ENCODE measurements at regions not wholly inside any gene's neighbourhood (a gene's known extent, or its start where the extent isn't known, plus 50 kb on each side); places are given as distances from the start of the nearest gene placed in this dataset.
A peak's percentile ranks its signal among the peaks of the same experiment; 100 is the strongest.
"Not testable (repeated sequence)": the region's sequence is repeated elsewhere in the genome, so short reads cannot be mapped to it uniquely, and the experiment has no call there.

DNA sequence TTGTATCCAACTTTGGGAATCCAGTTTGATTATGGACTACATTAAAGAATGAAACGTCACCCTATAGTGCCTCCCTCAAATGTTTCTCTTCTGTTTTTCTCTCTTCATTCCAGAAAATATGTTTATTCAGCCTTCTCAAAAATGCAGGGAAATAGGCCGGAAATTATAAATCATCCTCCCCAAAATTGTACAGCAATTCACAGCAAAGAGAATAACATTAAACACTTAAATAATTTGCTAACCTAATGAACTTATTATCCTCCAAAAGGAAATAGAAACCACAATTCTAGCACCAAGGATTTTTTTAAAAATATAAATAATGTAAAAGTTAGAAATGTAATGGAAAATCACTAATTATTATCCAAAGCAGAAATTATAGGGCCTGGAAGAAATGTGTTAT is 115.9 kb upstream of the CCNG1 start:
- TF ChIP-seq, protein P1, sequence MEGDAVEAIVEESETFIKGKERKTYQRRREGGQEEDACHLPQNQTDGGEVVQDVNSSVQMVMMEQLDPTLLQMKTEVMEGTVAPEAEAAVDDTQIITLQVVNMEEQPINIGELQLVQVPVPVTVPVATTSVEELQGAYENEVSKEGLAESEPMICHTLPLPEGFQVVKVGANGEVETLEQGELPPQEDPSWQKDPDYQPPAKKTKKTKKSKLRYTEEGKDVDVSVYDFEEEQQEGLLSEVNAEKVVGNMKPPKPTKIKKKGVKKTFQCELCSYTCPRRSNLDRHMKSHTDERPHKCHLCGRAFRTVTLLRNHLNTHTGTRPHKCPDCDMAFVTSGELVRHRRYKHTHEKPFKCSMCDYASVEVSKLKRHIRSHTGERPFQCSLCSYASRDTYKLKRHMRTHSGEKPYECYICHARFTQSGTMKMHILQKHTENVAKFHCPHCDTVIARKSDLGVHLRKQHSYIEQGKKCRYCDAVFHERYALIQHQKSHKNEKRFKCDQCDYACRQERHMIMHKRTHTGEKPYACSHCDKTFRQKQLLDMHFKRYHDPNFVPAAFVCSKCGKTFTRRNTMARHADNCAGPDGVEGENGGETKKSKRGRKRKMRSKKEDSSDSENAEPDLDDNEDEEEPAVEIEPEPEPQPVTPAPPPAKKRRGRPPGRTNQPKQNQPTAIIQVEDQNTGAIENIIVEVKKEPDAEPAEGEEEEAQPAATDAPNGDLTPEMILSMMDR (IDR thresholded peaks at IDR 0.05; ENCODE audit: insufficient read depth, low read depth, low read length, missing control alignments) = no peak
- H3K4me3 ChIP-seq (ENCODE audit: low read length) = no peak overlapping the region
- DNase-seq (ENCODE audit: low read depth) = no peak

DNA sequence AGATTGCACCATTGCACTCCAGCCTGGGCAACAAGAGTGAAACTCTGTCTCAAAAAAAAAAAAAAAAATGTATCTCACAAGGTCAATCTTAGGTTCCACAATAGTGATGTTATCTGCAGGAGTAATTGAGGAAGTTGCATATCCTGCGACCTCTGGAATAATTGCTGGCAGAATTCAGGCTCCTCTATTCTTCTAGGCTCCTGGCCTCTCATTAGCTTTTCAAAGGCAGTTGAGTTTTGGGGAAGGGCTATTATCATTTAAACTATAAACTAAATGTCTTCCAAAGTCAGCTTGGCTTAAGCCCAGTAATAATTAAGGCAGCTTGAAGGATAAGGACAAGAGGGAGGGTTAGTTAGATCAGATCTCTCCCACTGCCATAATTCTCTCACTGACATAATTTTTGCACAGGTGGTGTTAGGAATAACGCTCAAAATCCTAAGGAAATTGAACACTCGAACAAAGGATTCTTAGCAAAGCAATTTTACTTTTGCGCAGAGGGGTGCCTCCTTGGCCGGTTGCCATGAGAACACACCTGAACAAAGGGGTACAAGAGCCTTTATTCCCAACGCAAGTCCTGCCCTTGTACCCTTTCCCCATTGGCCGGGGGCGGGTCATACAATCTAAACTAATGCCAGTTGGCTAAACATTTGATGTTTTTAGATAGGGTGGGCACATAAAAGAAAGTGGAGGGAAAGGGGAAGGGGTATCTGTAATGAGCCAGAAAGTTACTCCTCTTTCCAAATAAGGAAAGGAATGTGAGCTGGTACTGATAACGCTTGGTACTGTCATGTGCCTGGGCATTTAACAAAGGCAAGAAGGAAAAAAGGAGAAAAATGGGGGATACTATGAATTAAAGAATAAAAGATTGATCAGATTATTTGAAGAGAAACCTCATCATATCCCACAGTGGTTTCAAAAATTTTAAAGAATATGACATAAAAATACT is 106.4 kb upstream of the CCNG1 start:
- TF ChIP-seq, protein P1 (IDR thresholded peaks at IDR 0.05; ENCODE audit: insufficient read depth, low read depth, low read length, missing control alignments) = no peak
- no peak for DNase-seq (ENCODE audit: low read depth)
- no peak overlapping the region for H3K4me3 ChIP-seq (ENCODE audit: low read length)

GRCh38 chr5:163336074-163336473 is 101.3 kb upstream of the CCNG1 start:
- not testable (repeated sequence) for H3K4me3 ChIP-seq (ENCODE audit: low read length)

DNA sequence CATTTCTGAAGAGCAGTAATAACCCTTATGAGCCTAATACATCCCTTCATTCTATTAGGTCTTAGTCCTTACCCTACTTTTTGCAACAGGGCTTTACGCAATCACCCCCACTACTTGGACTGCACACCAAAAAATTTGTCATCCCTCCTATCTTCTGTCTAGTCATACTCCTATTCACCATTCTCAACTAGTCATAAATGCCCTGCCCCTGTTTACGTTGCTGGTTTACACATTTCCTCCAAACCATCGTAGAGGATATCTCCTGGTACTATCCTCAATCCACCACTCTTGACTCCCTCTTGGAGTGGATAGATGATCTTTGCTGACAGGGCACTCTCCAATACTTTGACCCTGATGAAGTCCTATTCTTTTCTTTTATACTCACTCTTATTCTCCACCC is 98.2 kb upstream of the CCNG1 start:
- TF ChIP-seq, protein P1 (IDR thresholded peaks at IDR 0.05; ENCODE audit: insufficient read depth, low read depth, low read length, missing control alignments) = no peak
- no peak overlapping the region for H3K4me3 ChIP-seq (ENCODE audit: low read length)

More at GRCh38 chr5:163336074-163336473, 101.3 kb upstream of the CCNG1 start:
- not testable (repeated sequence) for DNase-seq (ENCODE audit: low read depth)

GRCh38 chr5:163340378-163340777 is 97.0 kb upstream of the CCNG1 start:
- DNase-seq (ENCODE audit: low read depth); H3K4me3 ChIP-seq (ENCODE audit: low read length): not testable (repeated sequence)

More for the DNA sequence above, 98.2 kb upstream of the CCNG1 start:
- DNase-seq (ENCODE audit: low read depth) = peak; percentile 6

DNA sequence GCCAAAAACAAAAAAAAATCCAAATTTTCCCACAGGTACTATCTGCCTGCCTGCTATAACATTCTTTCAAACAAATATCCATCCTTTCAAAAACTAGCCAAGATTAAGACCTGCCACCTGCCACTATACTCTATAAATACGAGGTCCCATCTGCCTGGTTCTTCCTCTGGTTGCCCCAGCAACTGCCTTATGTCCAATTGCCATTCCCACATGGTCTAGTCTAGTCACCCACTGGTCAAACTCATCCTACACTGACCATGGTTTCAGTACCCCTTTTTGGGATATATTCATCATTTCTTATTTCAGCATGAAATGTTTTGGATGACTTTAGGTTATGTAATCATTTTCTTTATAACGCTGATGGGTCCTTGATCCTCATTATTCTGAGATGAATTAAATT is 95.1 kb upstream of the CCNG1 start:
- no peak overlapping the region for H3K4me3 ChIP-seq (ENCODE audit: low read length)
- no peak for DNase-seq (ENCODE audit: low read depth)
- TF ChIP-seq, protein P1 (IDR thresholded peaks at IDR 0.05; ENCODE audit: insufficient read depth, low read depth, low read length, missing control alignments) = no peak

DNA sequence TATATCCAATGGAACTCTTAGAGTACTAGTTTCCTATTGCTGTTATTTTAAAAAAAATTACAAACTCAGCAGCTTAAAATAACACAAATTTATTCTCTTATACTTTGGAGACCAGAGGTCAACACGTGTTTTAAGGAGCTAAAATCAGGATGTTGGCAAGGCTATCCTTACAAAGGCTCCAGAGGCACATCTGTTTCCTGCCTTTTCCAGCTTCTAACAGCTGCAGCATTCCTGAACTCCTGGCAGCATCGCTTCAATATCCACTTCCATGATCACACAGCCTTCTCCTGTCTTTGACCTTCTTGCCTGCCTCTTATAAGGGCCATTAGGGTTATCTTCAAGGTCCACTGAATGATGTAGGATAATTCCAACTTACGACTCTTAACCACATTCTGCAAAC is 92.2 kb upstream of the CCNG1 start:
- TF ChIP-seq, protein P1 (IDR thresholded peaks at IDR 0.05; ENCODE audit: insufficient read depth, low read depth, low read length, missing control alignments) = no peak
- no peak for DNase-seq (ENCODE audit: low read depth)
- H3K4me3 ChIP-seq (ENCODE audit: low read length) = no peak overlapping the region

DNA sequence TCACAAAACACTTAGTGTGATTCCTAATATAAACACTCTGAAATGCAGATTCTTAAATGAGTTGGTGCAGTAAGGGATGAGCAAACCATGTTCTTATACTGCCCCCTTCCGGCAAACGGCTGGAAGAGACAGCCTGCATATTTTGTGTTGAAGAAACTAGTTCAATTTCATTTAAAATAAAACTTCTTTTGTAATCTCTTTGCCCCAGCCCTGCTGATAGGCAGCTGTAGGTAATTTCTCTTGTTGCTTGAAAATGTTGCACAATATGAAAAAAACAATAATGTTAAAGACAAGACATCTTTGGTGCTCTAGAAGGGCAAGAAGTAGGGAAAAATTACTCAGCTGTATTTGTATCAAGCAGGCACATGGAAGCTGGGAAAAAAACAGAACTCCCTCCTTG is 89.7 kb upstream of the CCNG1 start:
- peak; percentile 70 for DNase-seq (ENCODE audit: low read depth)
- no peak overlapping the region for H3K4me3 ChIP-seq (ENCODE audit: low read length)
- TF ChIP-seq, protein P1 (IDR thresholded peaks at IDR 0.05; ENCODE audit: insufficient read depth, low read depth, low read length, missing control alignments) = peak; percentile 80

Data from epithelial cell of esophagus (primary cell).